SK-N-SH treated with all-trans-retinoic acid at 6 μM for 48 hours (cell line): ENCODE measurements at regions not wholly inside any gene's neighbourhood (a gene's known extent, or its start where the extent isn't known, plus 50 kb on each side); places are given as distances from the start of the nearest gene placed in this dataset.

ENCODE experiments used
- ATAC-seq: fragments of 200-7000 bp; cut with Tn5 transposase; 3 replicates; pipeline ENCODE4 v1.9.1; 2020; ENCODE audit warnings: mild to moderate bottlenecking, moderate library complexity
- ARNTL ChIP-seq: fragments of 450-650 bp; formaldehyde crosslinking; IDR thresholded peaks from 2 replicates; pipeline ENCODE4 v1.5.0; 2020; ENCODE audit warnings: low read depth, mild to moderate bottlenecking, moderate library complexity, borderline replicate concordance
- BACH2 ChIP-seq: fragments of 250-450 bp; sonication (Bioruptor Pico); IDR thresholded peaks from 2 replicates; pipeline ENCODE4 v1.9.0; 2021; ENCODE audit warnings: mild to moderate bottlenecking, borderline replicate concordance
- CSDC2 ChIP-seq: fragments of 250-450 bp; sonication (Bioruptor Pico); IDR thresholded peaks from 2 replicates; pipeline ENCODE4 v1.5.0; 2020; ENCODE audit warnings: mild to moderate bottlenecking, moderate library complexity
- ESRRG ChIP-seq: fragments of 250-450 bp; sonication (Bioruptor Pico); IDR thresholded peaks from 2 replicates; pipeline ENCODE4 v1.6.1; 2021; ENCODE audit warnings: mild to moderate bottlenecking
- GLIS3 ChIP-seq: fragments of 250-450 bp; sonication (Bioruptor Pico); IDR thresholded peaks from 2 replicates; pipeline ENCODE4 v1.5.0; 2020; ENCODE audit warnings: mild to moderate bottlenecking, moderate library complexity
- ISL1 ChIP-seq: fragments of 250-450 bp; sonication (Bioruptor Pico); IDR thresholded peaks from 2 replicates; pipeline ENCODE4 v2.1.2; 2022; ENCODE audit warnings: mild to moderate bottlenecking, moderate library complexity
- PPARA ChIP-seq: fragments of 250-450 bp; sonication (Bioruptor Pico); IDR thresholded peaks from 2 replicates; pipeline ENCODE4 v1.5.0; 2020; ENCODE audit warnings: mild to moderate bottlenecking, borderline replicate concordance
- RARB ChIP-seq: fragments of 250-450 bp; sonication (Bioruptor Pico); IDR thresholded peaks from 2 replicates; pipeline ENCODE4 v1.8.0; 2021; ENCODE audit warnings: mild to moderate bottlenecking, moderate library complexity
- SNAI2 ChIP-seq: fragments of 250-450 bp; sonication (Bioruptor Pico); IDR thresholded peaks from 2 replicates; pipeline ENCODE4 v1.5.0; 2020; ENCODE audit warnings: mild to moderate bottlenecking, moderate library complexity
- TCF4 ChIP-seq: fragments of 250-450 bp; sonication (Bioruptor Pico); IDR thresholded peaks from 2 replicates; pipeline ENCODE4 v1.8.0; 2021; ENCODE audit warnings: mild to moderate bottlenecking, moderate library complexity, borderline replicate concordance
- TOX ChIP-seq: fragments of 250-450 bp; sonication (Bioruptor Pico); IDR thresholded peaks from 2 replicates; pipeline ENCODE4 v1.8.0; 2021; ENCODE audit warnings: mild to moderate bottlenecking, moderate library complexity, borderline replicate concordance
- TSHZ2 ChIP-seq: fragments of 250-450 bp; sonication (Bioruptor Pico); IDR thresholded peaks from 2 replicates; pipeline ENCODE4 v1.5.0; 2020; ENCODE audit warnings: mild to moderate bottlenecking, moderate library complexity
- ZC3H10 ChIP-seq: fragments of 250-450 bp; sonication (Bioruptor Pico); IDR thresholded peaks from 2 replicates; pipeline ENCODE4 v1.5.1; 2021; ENCODE audit warnings: mild to moderate bottlenecking, moderate library complexity
- ZFP3 ChIP-seq: fragments of 250-450 bp; sonication (Bioruptor Pico); IDR thresholded peaks from 2 replicates; pipeline ENCODE4 v1.5.0; 2020; ENCODE audit warnings: mild to moderate bottlenecking, moderate library complexity
- ZFP30 ChIP-seq: fragments of 450-650 bp; formaldehyde crosslinking; IDR thresholded peaks from 2 replicates; pipeline ENCODE4 v1.5.0; 2022; ENCODE audit warnings: mild to moderate bottlenecking, moderate library complexity
- ZNF565 ChIP-seq: fragments of 450-650 bp; formaldehyde crosslinking; conservative IDR thresholded peaks from 2 replicates; pipeline ENCODE4 v1.5.0; 2020; ENCODE audit warnings: low read depth, mild to moderate bottlenecking, moderate library complexity
- ZNF8 ChIP-seq: fragments of 450-650 bp; formaldehyde crosslinking; IDR thresholded peaks from 2 replicates; pipeline ENCODE4 v1.5.0; 2020; ENCODE audit warnings: mild to moderate bottlenecking, moderate library complexity
- TF ChIP-seq, protein P1 (sequence below): fragments of 250-450 bp; sonication (Bioruptor Pico); IDR thresholded peaks from 2 replicates; pipeline ENCODE4 v1.8.0; 2020; ENCODE audit warnings: mild to moderate bottlenecking, moderate library complexity, borderline replicate concordance
- TF ChIP-seq, protein P2 (sequence below): fragments of 250-450 bp; sonication (Bioruptor Pico); IDR thresholded peaks from 2 replicates; pipeline ENCODE4 v1.8.0; 2021; ENCODE audit warnings: low read depth, mild to moderate bottlenecking, moderate library complexity, borderline replicate concordance
- TF ChIP-seq, protein P3 (sequence below): fragments of 250-450 bp; sonication (Bioruptor Pico); IDR thresholded peaks from 2 replicates; pipeline ENCODE4 v1.5.1; 2020; ENCODE audit warnings: low read depth, mild to moderate bottlenecking, moderate library complexity

DNA sequence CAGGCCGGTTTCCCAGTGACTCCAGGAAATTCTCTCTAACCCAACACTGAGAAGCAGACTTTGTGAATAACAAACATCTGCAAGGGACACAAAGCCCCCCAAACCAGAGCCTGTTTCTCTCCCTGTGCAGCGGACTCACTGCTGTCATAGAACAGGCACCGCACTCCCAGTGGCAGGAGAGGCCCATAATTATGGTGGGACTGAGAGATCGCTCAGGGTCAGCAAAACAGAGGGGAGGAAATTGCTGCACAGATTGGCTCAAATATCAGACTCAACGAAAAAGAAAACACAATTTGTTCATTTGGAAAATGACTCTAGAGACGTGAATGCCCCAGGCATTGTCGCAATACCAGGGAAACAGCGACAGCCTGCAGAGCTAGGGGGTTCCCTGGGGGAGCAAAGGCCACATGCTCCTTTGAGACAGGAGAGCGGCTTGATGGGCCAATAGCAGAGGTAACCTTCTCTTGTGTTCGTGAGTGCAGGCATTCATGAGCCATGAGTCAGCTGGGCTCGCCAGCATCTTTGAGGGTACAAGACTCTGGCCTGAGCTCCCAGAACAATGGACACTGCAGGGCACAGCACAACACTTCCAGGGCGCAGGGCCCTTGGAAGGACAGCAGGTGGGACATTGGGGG lies 143.3 kb upstream of the KLHL29 start:
- ATAC-seq: no peak
- no peak for TF ChIP-seq TCF4 (CRISPR knock-in tag)
- TF ChIP-seq ZC3H10: no peak
- TF ChIP-seq ISL1 (CRISPR knock-in tag): no peak
- TF ChIP-seq ZNF8 (CRISPR knock-in tag): no peak
- TF ChIP-seq TSHZ2 (CRISPR knock-in tag): no peak
- no peak for TF ChIP-seq GLIS3 (CRISPR knock-in tag)
- no peak for TF ChIP-seq ESRRG
- TF ChIP-seq, all 23 proteins: peak for 0

DNA sequence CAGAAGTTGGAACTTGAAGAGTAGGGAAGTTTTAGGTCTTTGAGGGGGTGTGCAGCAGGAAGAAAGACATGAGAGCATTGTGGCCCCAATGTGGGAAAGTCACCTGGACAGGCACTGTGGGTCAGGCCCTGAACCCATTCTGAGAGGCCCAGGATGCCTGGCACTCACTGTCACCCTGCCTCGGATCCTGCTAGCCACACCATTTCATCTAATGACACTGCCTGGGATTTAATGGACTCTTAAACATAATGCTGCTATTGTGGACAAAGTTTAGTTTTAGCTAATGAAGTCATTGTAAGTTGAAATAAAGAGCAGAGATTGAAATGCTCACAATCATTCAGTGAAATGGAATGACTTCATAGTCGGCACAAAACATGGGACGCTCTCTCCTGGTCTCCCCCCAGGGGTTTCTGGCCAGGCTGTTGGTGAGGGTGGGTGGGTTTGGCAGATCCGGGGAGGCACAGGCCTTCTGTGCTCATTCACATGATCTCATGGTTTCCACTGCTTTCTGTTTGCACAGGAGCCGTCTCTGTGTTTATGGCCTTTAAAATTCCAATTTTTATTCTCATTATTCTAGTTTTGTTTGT lies 141.8 kb upstream of the KLHL29 start:
- ATAC-seq: no peak
- no peak for TF ChIP-seq BACH2 (CRISPR knock-in tag)
- TF ChIP-seq ISL1 (CRISPR knock-in tag): no peak
- TF ChIP-seq RARB (CRISPR knock-in tag): no peak
- TF ChIP-seq CSDC2 (CRISPR knock-in tag): no peak
- no peak for TF ChIP-seq ESRRG
- no peak for TF ChIP-seq GLIS3 (CRISPR knock-in tag)
- no peak for TF ChIP-seq TSHZ2 (CRISPR knock-in tag)
- TF ChIP-seq ZC3H10: no peak
- TF ChIP-seq TCF4 (CRISPR knock-in tag): no peak
- no peak for TF ChIP-seq ZFP3 (CRISPR knock-in tag)
- TF ChIP-seq ZNF8 (CRISPR knock-in tag): no peak
- TF ChIP-seq SNAI2 (CRISPR knock-in tag): no peak
- no peak for TF ChIP-seq PPARA (CRISPR knock-in tag)
- TF ChIP-seq ZFP30: no peak
- no peak for TF ChIP-seq ARNTL
- no peak for TF ChIP-seq TOX (CRISPR knock-in tag)
- TF ChIP-seq, protein P1, sequence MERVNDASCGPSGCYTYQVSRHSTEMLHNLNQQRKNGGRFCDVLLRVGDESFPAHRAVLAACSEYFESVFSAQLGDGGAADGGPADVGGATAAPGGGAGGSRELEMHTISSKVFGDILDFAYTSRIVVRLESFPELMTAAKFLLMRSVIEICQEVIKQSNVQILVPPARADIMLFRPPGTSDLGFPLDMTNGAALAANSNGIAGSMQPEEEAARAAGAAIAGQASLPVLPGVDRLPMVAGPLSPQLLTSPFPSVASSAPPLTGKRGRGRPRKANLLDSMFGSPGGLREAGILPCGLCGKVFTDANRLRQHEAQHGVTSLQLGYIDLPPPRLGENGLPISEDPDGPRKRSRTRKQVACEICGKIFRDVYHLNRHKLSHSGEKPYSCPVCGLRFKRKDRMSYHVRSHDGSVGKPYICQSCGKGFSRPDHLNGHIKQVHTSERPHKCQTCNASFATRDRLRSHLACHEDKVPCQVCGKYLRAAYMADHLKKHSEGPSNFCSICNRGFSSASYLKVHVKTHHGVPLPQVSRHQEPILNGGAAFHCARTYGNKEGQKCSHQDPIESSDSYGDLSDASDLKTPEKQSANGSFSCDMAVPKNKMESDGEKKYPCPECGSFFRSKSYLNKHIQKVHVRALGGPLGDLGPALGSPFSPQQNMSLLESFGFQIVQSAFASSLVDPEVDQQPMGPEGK (CRISPR knock-in tag): no peak
- TF ChIP-seq, protein P2, sequence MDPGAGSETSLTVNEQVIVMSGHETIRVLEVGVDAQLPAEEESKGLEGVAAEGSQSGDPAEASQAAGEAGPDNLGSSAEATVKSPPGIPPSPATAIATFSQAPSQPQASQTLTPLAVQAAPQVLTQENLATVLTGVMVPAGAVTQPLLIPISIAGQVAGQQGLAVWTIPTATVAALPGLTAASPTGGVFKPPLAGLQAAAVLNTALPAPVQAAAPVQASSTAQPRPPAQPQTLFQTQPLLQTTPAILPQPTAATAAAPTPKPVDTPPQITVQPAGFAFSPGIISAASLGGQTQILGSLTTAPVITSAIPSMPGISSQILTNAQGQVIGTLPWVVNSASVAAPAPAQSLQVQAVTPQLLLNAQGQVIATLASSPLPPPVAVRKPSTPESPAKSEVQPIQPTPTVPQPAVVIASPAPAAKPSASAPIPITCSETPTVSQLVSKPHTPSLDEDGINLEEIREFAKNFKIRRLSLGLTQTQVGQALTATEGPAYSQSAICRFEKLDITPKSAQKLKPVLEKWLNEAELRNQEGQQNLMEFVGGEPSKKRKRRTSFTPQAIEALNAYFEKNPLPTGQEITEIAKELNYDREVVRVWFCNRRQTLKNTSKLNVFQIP: no peak
- TF ChIP-seq, protein P3, sequence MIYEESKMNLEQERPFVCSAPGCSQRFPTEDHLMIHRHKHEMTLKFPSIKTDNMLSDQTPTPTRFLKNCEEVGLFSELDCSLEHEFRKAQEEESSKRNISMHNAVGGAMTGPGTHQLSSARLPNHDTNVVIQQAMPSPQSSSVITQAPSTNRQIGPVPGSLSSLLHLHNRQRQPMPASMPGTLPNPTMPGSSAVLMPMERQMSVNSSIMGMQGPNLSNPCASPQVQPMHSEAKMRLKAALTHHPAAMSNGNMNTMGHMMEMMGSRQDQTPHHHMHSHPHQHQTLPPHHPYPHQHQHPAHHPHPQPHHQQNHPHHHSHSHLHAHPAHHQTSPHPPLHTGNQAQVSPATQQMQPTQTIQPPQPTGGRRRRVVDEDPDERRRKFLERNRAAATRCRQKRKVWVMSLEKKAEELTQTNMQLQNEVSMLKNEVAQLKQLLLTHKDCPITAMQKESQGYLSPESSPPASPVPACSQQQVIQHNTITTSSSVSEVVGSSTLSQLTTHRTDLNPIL (CRISPR knock-in tag): no peak
- TF ChIP-seq ZNF565 (CRISPR knock-in tag): no peak
